ENCODE measurements at regions not wholly inside any gene's neighbourhood (a gene's known extent, or its start where the extent isn't known, plus 50 kb on each side); places are given as distances from the start of the nearest gene placed in this dataset.

DNA sequence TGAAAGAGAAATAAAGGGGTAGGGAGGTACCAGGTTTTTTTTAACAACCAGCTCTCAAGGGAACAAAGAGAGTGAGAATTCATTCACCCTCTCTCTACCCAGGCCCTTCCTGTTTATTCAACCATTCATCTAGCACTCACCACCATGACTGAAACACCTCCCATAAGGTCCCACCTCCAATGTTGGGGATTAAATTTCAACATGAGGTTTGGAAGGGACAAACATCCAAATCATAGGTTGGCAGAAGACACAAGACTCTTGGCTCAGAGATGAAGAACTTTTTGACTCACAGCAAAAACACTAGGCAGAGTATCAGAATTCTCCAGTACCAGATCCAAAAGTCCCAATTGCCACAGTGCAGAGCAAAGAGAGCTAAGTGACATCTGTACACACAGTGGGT is 186.3 kb downstream of the EDN1 start:
- no peak for ATAC-seq (ENCODE audit: low read depth)
- Histone ChIP-seq H4K20me1 (ENCODE audit: control insufficient read depth, insufficient read depth, low read length, poor library complexity, severe bottlenecking) (no peaks in the 10 kb centered on the region), H3K27ac (ENCODE audit: low read length in 2 of 2) (no peak overlapping the region), H3K4me1 (ENCODE audit: control insufficient read depth in 2 of 2, insufficient read depth in 2 of 2, low read length in 2 of 2) (peaks cover 0 to 6% of the 10 kb centered on the region in 2 donors), H3K27me3 (replicated peaks in 1 of 4; ENCODE audit: control extremely low read depth in 1 of 4, control insufficient read depth in 3 of 4, insufficient read depth in 4 of 4, low read length in 3 of 4) (peaks cover 0 to 3% (median 0%) of the 10 kb centered on the region in 4 experiments), H3K9me3 (ENCODE audit: control extremely low read depth in 1 of 3, control insufficient read depth in 2 of 3, insufficient read depth in 1 of 3, low read length in 2 of 3) (no peaks in the 10 kb centered on the region), H2AFZ (ENCODE audit: insufficient read depth, low read depth, low read length, poor library complexity, severe bottlenecking) (no peak overlapping the region), H3K79me2 (ENCODE audit: control insufficient read depth, insufficient read depth, low read length) (no peaks in the 10 kb centered on the region), H3K4me2 (replicated peaks; ENCODE audit: low read depth, low read length, poor library complexity, severe bottlenecking) (no peak overlapping the region), H3K4me3 (ENCODE audit: control extremely low read depth in 1 of 5, extremely low read depth in 1 of 5, insufficient read depth in 1 of 5, low read depth in 2 of 5, low read length in 4 of 5) (no peak overlapping the region), H3K9ac (ENCODE audit: low read length) (no peak overlapping the region), H3K36me3 (replicated peaks in 1 of 2; ENCODE audit: control extremely low read depth in 1 of 2, control insufficient read depth in 1 of 2, extremely low read depth in 1 of 2, insufficient read depth in 2 of 2, low read length in 1 of 2) (no peaks in the 10 kb centered on the region)
- TF ChIP-seq CTCF (IDR thresholded peaks at IDR 0.05): no peak
- TF ChIP-seq EZH2 (IDR thresholded peaks at IDR 0.05; ENCODE audit: borderline replicate concordance, insufficient read depth, low read depth, low read length, poor library complexity, severe bottlenecking): no peak
- peaks cover 9% of the 10 kb centered on the region for H3K27me3 Mint-ChIP-seq
- H3K9me3 Mint-ChIP-seq (ENCODE audit: insufficient read depth): no peaks in the 10 kb centered on the region
- DNase-seq: no peak
- H3K27ac Mint-ChIP-seq: no peak overlapping the region
- ChIA-PET CTCF (no interaction called here), POLR2A (no interaction called here)
- H3K4me1 Mint-ChIP-seq: no peaks in the 10 kb centered on the region
- intact Hi-C loops (cut with micrococcal nuclease): no loop called here
- H3K4me3 Mint-ChIP-seq: no peak overlapping the region

- WGBS (ENCODE audit: insufficient coverage): no CpG with 5 or more reads among the region's 3 CpGs
- no peak overlapping the region for H3K27ac Mint-ChIP-seq
- Histone ChIP-seq H3K79me2 (ENCODE audit: control insufficient read depth, insufficient read depth, low read length) (no peaks in the 10 kb centered on the region), H3K27ac (ENCODE audit: low read length in 2 of 2) (no peak overlapping the region), H3K4me3 (ENCODE audit: control extremely low read depth in 1 of 5, extremely low read depth in 1 of 5, insufficient read depth in 1 of 5, low read depth in 2 of 5, low read length in 4 of 5) (no peak overlapping the region), H3K9ac (ENCODE audit: low read length) (no peak overlapping the region), H3K27me3 (replicated peaks in 1 of 4; ENCODE audit: control extremely low read depth in 1 of 4, control insufficient read depth in 3 of 4, insufficient read depth in 4 of 4, low read length in 3 of 4) (peaks cover 0 to 3% (median 0%) of the 10 kb centered on the region in 4 experiments), H3K9me3 (ENCODE audit: control extremely low read depth in 1 of 3, control insufficient read depth in 2 of 3, insufficient read depth in 1 of 3, low read length in 2 of 3) (no peaks in the 10 kb centered on the region), H3K4me2 (replicated peaks; ENCODE audit: low read depth, low read length, poor library complexity, severe bottlenecking) (no peak overlapping the region), H3K36me3 (replicated peaks in 1 of 2; ENCODE audit: control extremely low read depth in 1 of 2, control insufficient read depth in 1 of 2, extremely low read depth in 1 of 2, insufficient read depth in 2 of 2, low read length in 1 of 2) (no peaks in the 10 kb centered on the region), H4K20me1 (ENCODE audit: control insufficient read depth, insufficient read depth, low read length, poor library complexity, severe bottlenecking) (no peaks in the 10 kb centered on the region), H2AFZ (ENCODE audit: insufficient read depth, low read depth, low read length, poor library complexity, severe bottlenecking) (no peak overlapping the region), H3K4me1 (ENCODE audit: control insufficient read depth in 2 of 2, insufficient read depth in 2 of 2, low read length in 2 of 2) (peaks cover 0 to 6% of the 10 kb centered on the region in 2 donors)
- intact Hi-C loops (cut with micrococcal nuclease): no loop called here
- H3K27me3 Mint-ChIP-seq: peaks cover 8% of the 10 kb centered on the region
- CTCF ChIA-PET: no interaction called here
- DNase-seq: no peak
- no peaks in the 10 kb centered on the region for H3K9me3 Mint-ChIP-seq (ENCODE audit: insufficient read depth)
- peaks cover 4% of the 10 kb centered on the region for H3K4me1 Mint-ChIP-seq
- POLR2A ChIA-PET: no interaction called here
- H3K4me3 Mint-ChIP-seq: no peak overlapping the region
- ATAC-seq (ENCODE audit: low read depth): no peak
- TF ChIP-seq CTCF (IDR thresholded peaks at IDR 0.05) (no peak), EZH2 (IDR thresholded peaks at IDR 0.05; ENCODE audit: borderline replicate concordance, insufficient read depth, low read depth, low read length, poor library complexity, severe bottlenecking) (no peak)
Observed at GRCh38 chr6:12477616-12478015, 187.5 kb downstream of the EDN1 start.
